Smooth muscle cell (in vitro differentiated cells): ENCODE measurements at regions not wholly inside any gene's neighbourhood (a gene's known extent, or its start where the extent isn't known, plus 50 kb on each side); places are given as distances from the start of the nearest gene placed in this dataset.

Experiments
- DNase-seq: peaks from one replicate; lab custom pipeline; 2025; ENCODE audit not compliant: unreplicated experiment; lab: John Stamatoyannopoulos, UW
- H2AFZ ChIP-seq: fragments of 200-600 bp; sonication (generic); 2 replicates; pipeline ENCODE4 v1.6.0; 2016; ENCODE audit warnings: antibody characterized with exemption, low read depth, mild to moderate bottlenecking
- H3F3A ChIP-seq: fragments of 200-600 bp; sonication (generic); 2 replicates; pipeline ENCODE4 v1.6.0; 2017; ENCODE audit warnings: antibody characterized with exemption, low read depth
- H3K27ac ChIP-seq: fragments of 200-600 bp; sonication (generic); 2 replicates; pipeline ENCODE4 v1.5.1; 2016; ENCODE audit warnings: low read depth, mild to moderate bottlenecking
- H3K27me3 ChIP-seq: fragments of 200-600 bp; sonication (generic); 2 replicates; pipeline ENCODE4 v1.6.1; 2016; ENCODE audit warnings: low read depth, mild to moderate bottlenecking
- H3K36me3 ChIP-seq: fragments of 200-600 bp; sonication (generic); 2 replicates; pipeline ENCODE4 v1.5.1; 2016; ENCODE audit warnings: low read depth
- H3K4me1 ChIP-seq: fragments of 200-600 bp; sonication (generic); 2 replicates; pipeline ENCODE4 v1.5.1; 2016; ENCODE audit warnings: low read depth
- H3K4me2 ChIP-seq: fragments of 200-600 bp; sonication (generic); 2 replicates; pipeline ENCODE4 v1.6.0; 2016; ENCODE audit warnings: mild to moderate bottlenecking
- H3K4me3 ChIP-seq: fragments of 200-600 bp; sonication (generic); 2 replicates; pipeline ENCODE4 v1.5.1; 2016; ENCODE audit warnings: mild to moderate bottlenecking
- H3K79me2 ChIP-seq: fragments of 200-600 bp; sonication (generic); 2 replicates; pipeline ENCODE4 v1.6.0; 2016; ENCODE audit warnings: low read depth, mild to moderate bottlenecking
- H3K9ac ChIP-seq: fragments of 200-600 bp; sonication (generic); 2 replicates; pipeline ENCODE4 v1.6.0; 2016; ENCODE audit warnings: low read depth
- H3K9me3 ChIP-seq: fragments of 200-600 bp; sonication (generic); replicated peaks from 2 replicates; pipeline ENCODE4 v1.5.1; 2016; ENCODE audit warnings: low read depth
- H4K20me1 ChIP-seq: fragments of 200-600 bp; sonication (generic); 2 replicates; pipeline ENCODE4 v1.6.0; 2016; ENCODE audit warnings: low read depth
- whole genome bisulfite sequencing: methylation state at CpG from one replicate; pipeline ENCODE4 v1.1.7; 2016; ENCODE audit warnings: low lambda C conversion rate; 5-methylcytosine and 5-hydroxymethylcytosine counted together
- TF ChIP-seq, protein P1 (sequence below): fragments of 200-600 bp; sonication (generic); IDR thresholded peaks from 2 replicates; pipeline ENCODE4 v1.5.1; 2017; ENCODE audit warnings: borderline replicate concordance, mild to moderate bottlenecking, antibody characterized with exemption; ENCODE audit not compliant: insufficient read depth, poor library complexity, severe bottlenecking

DNA sequence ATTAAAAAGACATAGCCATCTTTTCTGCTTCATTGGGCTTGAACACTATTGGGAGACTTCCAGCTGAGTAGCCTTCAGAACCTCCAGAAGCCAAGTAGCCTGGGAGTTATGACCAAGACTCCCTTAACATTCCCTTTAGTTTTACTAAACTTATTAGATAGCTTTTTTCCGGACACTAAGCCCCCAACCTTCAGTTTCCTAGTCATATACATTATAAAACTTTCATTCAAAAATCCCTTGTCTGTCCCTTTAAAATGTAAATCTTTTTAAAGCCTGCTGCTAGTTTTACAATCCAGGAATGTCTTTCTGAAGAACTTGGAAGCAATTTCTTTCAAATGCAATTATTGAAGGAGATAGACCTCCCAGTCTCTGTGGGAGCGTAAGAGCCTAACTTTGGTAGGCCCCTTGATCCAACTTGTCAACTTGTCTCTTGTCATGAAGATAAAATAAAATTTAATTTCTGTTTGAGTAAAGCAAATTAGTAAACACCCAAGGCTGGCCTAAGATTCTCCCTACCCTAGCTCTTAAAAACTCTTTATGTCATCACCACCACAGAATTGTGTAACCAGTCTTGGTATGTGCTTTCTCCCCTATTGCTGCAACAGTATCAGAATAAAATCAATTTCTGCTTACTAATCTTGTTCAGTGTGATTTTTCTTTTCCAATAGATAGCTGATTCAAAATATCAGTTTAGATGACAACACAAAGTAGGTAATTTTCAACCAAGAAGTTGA is 796.2 kb downstream of the PLA2G4A start:
- no peaks in the 10 kb centered on the region for H3K27me3 ChIP-seq
- 19% methylated on average over 2 of the region's 2 CpGs for WGBS
- H3F3A ChIP-seq = no peaks in the 10 kb centered on the region

DNA sequence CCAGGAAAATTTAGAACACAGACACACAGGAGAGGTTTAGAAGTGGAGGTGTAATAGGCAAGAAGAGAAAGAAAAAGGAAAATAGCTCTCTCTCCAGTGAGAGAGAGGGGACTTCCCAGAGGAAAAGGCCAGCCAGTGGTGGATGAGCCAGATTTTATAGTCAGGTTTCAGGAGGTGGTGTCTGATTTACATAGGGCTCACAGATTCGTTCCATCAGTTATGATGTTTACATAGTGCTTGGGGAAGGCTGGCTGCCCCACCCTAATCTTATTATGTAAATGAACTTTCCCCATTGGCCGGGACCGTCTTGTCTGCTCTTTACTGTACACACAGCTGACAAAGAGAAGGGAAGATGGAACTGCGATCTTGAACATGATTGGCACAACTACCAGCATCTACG is 797.3 kb downstream of the PLA2G4A start:
- no peaks in the 10 kb centered on the region for H4K20me1 ChIP-seq
- H2AFZ ChIP-seq = peak overlapping the region; percentile 9
- no peaks in the 10 kb centered on the region for H3K36me3 ChIP-seq
- no peaks in the 10 kb centered on the region for H3K79me2 ChIP-seq
- H3K9ac ChIP-seq = peak overlapping the region; percentile 4
- no peaks in the 10 kb centered on the region for H3K9me3 ChIP-seq
- H3K4me2 ChIP-seq = peak overlapping the region; percentile 73
- H3K27ac ChIP-seq = peak overlapping the region; percentile 83
- TF ChIP-seq, protein P1, sequence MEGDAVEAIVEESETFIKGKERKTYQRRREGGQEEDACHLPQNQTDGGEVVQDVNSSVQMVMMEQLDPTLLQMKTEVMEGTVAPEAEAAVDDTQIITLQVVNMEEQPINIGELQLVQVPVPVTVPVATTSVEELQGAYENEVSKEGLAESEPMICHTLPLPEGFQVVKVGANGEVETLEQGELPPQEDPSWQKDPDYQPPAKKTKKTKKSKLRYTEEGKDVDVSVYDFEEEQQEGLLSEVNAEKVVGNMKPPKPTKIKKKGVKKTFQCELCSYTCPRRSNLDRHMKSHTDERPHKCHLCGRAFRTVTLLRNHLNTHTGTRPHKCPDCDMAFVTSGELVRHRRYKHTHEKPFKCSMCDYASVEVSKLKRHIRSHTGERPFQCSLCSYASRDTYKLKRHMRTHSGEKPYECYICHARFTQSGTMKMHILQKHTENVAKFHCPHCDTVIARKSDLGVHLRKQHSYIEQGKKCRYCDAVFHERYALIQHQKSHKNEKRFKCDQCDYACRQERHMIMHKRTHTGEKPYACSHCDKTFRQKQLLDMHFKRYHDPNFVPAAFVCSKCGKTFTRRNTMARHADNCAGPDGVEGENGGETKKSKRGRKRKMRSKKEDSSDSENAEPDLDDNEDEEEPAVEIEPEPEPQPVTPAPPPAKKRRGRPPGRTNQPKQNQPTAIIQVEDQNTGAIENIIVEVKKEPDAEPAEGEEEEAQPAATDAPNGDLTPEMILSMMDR = no peak
- peaks cover 44% of the 10 kb centered on the region for H3K4me1 ChIP-seq
- no peak for DNase-seq
- no peak overlapping the region for H3K4me3 ChIP-seq
- WGBS = 52% methylated on average over 5 of the region's 5 CpGs
- H3F3A ChIP-seq = no peaks in the 10 kb centered on the region
- no peaks in the 10 kb centered on the region for H3K27me3 ChIP-seq

More for the DNA sequence above, 796.2 kb downstream of the PLA2G4A start:
- Histone ChIP-seq H3K4me1 (peaks cover 33% of the 10 kb centered on the region), H3K4me2 (peak overlapping the region; percentile 73), H3K9me3 (no peaks in the 10 kb centered on the region), H4K20me1 (no peaks in the 10 kb centered on the region), H3K9ac (peak overlapping the region; percentile 38), H3K27ac (peak overlapping the region; percentile 83), H2AFZ (peak overlapping the region; percentile 86), H3K79me2 (no peaks in the 10 kb centered on the region), H3K4me3 (no peak overlapping the region), H3K36me3 (no peaks in the 10 kb centered on the region)
- TF ChIP-seq, protein P1 = no peak
- no peak for DNase-seq

DNA sequence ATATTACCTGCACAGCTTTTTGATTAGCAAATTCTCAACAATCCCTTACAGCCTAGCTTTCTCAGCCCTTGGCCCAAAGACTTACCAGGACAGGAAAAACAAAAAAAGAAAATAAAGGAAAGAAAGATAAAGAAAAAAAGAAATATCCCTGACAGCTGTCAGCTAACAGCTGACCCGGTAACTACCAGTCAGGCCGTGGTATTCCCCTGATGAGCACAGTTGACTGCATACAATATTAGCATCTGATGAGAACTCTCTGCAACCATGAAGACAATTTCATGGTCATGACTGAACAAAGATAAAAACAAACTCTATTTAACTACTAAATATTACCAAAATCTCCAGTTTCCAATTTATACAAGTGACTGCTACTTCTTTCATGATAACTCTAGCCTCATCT is 798.8 kb downstream of the PLA2G4A start:
- no peaks in the 10 kb centered on the region for H3K27me3 ChIP-seq
- no peak overlapping the region for H3K27ac ChIP-seq
- no peaks in the 10 kb centered on the region for H3K79me2 ChIP-seq
- no peak for DNase-seq
- H4K20me1 ChIP-seq = no peaks in the 10 kb centered on the region
- no peak overlapping the region for H3K9ac ChIP-seq
- peaks cover 52% of the 10 kb centered on the region for H3K4me1 ChIP-seq
- WGBS = 94% methylated on average over 2 of the region's 2 CpGs
- no peak overlapping the region for H3K4me2 ChIP-seq
- no peaks in the 10 kb centered on the region for H3K9me3 ChIP-seq
- H3K4me3 ChIP-seq = no peak overlapping the region
- H2AFZ ChIP-seq = no peak overlapping the region
- no peaks in the 10 kb centered on the region for H3K36me3 ChIP-seq
- TF ChIP-seq, protein P1 = no peak
- no peaks in the 10 kb centered on the region for H3F3A ChIP-seq

DNA sequence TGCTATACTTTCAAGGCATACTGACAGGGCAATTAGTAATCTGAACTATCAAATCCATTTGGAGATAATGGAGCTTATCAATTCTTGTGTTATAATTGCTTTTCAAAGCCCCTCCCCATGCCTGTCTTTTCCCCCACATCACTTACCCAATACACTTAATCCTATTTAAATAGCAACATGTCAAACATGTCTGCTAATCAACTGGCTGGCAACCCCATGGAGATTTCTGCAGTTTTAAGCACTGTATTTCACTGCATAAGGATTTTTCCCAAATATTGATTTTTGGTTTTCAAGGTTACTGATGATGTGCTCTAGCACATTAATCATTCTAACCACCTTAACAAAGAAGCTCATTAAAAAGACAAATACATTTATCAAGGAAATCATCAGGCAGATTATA is 800.3 kb downstream of the PLA2G4A start:
- H3F3A ChIP-seq = no peaks in the 10 kb centered on the region
- H3K79me2 ChIP-seq = no peaks in the 10 kb centered on the region
- H3K4me2 ChIP-seq = peak overlapping the region; percentile 30
- H3K27me3 ChIP-seq = no peaks in the 10 kb centered on the region
- H3K4me1 ChIP-seq = peaks cover 52% of the 10 kb centered on the region
- H3K36me3 ChIP-seq = no peaks in the 10 kb centered on the region
- H4K20me1 ChIP-seq = no peaks in the 10 kb centered on the region
- H3K9me3 ChIP-seq = no peaks in the 10 kb centered on the region
- no peak overlapping the region for H3K9ac ChIP-seq
- DNase-seq = no peak
- no peak overlapping the region for H3K4me3 ChIP-seq
- no peak overlapping the region for H2AFZ ChIP-seq
- TF ChIP-seq, protein P1 = no peak
- H3K27ac ChIP-seq = peak overlapping the region; percentile 85
